GM12878 (cell line): ENCODE measurements at regions not wholly inside any gene's neighbourhood (a gene's known extent, or its start where the extent isn't known, plus 50 kb on each side); places are given as distances from the start of the nearest gene placed in this dataset.

Experiments used
- ATAC-seq: fragments of 200-7000 bp; cut with Tn5 transposase; 3 replicates; pipeline ENCODE4 v1.9.1; 2020; ENCODE audit warnings: mild to moderate bottlenecking, moderate library complexity
- BruUV-seq: library from RNA; stranded (reverse); fragments of 400-500 nt; replicated peaks from 2 replicates; lab custom pipeline; 2021; lab: Mats Ljungman, UMichigan
- CTCF ChIA-PET: fragments of 300-600 bp; sonication (Branson Sonifier 250); formaldehyde crosslinking; extraction: SDS; loops from one replicate; lab custom pipeline; 2021; ENCODE audit warnings: inconsistent platforms; lab: Yijun Ruan, JAX
- POLR2A ChIA-PET: fragments of 350-600 bp; formaldehyde crosslinking; extraction: SDS; loops from one replicate; lab custom pipeline; 2021; ENCODE audit warnings: inconsistent platforms; lab: Charles Lee
- RAD21 ChIA-PET: fragments of 300-600 bp; sonication (Branson Sonifier 250); formaldehyde crosslinking; loops from one replicate; lab custom pipeline; 2023; ENCODE audit warnings: antibody characterized with exemption; ENCODE audit not compliant: unreplicated experiment; lab: Charles Lee
- SMC1A ChIA-PET: fragments of 300-600 bp; sonication (Branson Sonifier 250); formaldehyde crosslinking; loops from one replicate; lab custom pipeline; 2023; ENCODE audit not compliant: unreplicated experiment, uncharacterized antibody; lab: Charles Lee
- DNase-seq: peaks from one replicate; pipeline ENCODE4 v3.0.0-alpha.2; 2011; ENCODE audit warnings: low read depth, low spot score
- FAIRE-seq: peaks from 3 replicates; lab custom pipeline; 2011; peaks lifted over from hg19 to GRCh38; lab: Jason Lieb, UNC
- H2AFZ ChIP-seq: 2 replicates; pipeline ENCODE4 v1.6.0; 2011; ENCODE audit warnings: low read depth, low read length, control low read depth; ENCODE audit not compliant: control insufficient read depth
- H3K27ac ChIP-seq: 2 replicates; pipeline ENCODE4 v1.5.1; 2011; ENCODE audit warnings: control low read depth; ENCODE audit not compliant: control insufficient read depth, insufficient read depth
- H3K27me3 ChIP-seq, 2 experiments: replicated peaks in 1 of 2; 2 replicates each; pipeline versions ENCODE4 v1.6.0 to v1.6.1; 2011; ENCODE audit warnings: low read length in 1 of 2; ENCODE audit not compliant: control insufficient read depth in 2 of 2, insufficient read depth in 2 of 2
- H3K36me3 ChIP-seq, 2 experiments: 2 replicates each; pipeline ENCODE4 v1.5.1; 2011; ENCODE audit warnings: low read length in 1 of 2; ENCODE audit not compliant: control insufficient read depth in 2 of 2, insufficient read depth in 2 of 2
- H3K4me1 ChIP-seq: 2 replicates; pipeline ENCODE4 v1.6.1; 2011; ENCODE audit warnings: mild to moderate bottlenecking, low read length, moderate library complexity, mixed read lengths; ENCODE audit not compliant: control insufficient read depth, insufficient read depth
- H3K4me2 ChIP-seq: 2 replicates; pipeline ENCODE4 v1.6.0; 2011; ENCODE audit warnings: control low read depth; ENCODE audit not compliant: control insufficient read depth, insufficient read depth
- H3K4me3 ChIP-seq: fragments of 200-600 bp; sonication (generic); 2 replicates; pipeline ENCODE4 v1.5.1; 2016
- H3K79me2 ChIP-seq: 2 replicates; pipeline ENCODE4 v1.6.0; 2011; ENCODE audit warnings: low read length; ENCODE audit not compliant: control insufficient read depth, insufficient read depth
- H3K9ac ChIP-seq: 2 replicates; pipeline ENCODE4 v1.8.0; 2011; ENCODE audit warnings: low read length, control low read depth, mixed read lengths; ENCODE audit not compliant: control insufficient read depth, insufficient read depth
- H3K9me3 ChIP-seq: replicated peaks from 3 replicates; pipeline ENCODE4 v1.5.1; 2011; ENCODE audit warnings: mild to moderate bottlenecking, low read length; ENCODE audit not compliant: control insufficient read depth, insufficient read depth
- H4K20me1 ChIP-seq: 2 replicates; pipeline ENCODE4 v1.6.0; 2011; ENCODE audit not compliant: control insufficient read depth, insufficient read depth
- IKZF1 ChIP-seq: fragments of 450-650 bp; conservative IDR thresholded peaks from 2 replicates; pipeline ENCODE4 v1.6.1; 2017; ENCODE audit warnings: antibody characterized with exemption, mild to moderate bottlenecking
- MTA3 ChIP-seq: IDR thresholded peaks from 2 replicates; pipeline ENCODE4 v1.6.1; 2012; ENCODE audit warnings: low read length, inconsistent platforms, borderline replicate concordance
- NR2C2 ChIP-seq: IDR thresholded peaks from 2 replicates; pipeline ENCODE4 v1.6.1; 2011; ENCODE audit warnings: borderline replicate concordance, low read depth; ENCODE audit not compliant: control insufficient read depth, insufficient read length
- PRDM15 ChIP-seq: fragments of 450-650 bp; formaldehyde crosslinking; IDR thresholded peaks from 2 replicates; pipeline ENCODE4 v1.4.0; 2020; ENCODE audit warnings: mild to moderate bottlenecking, moderate library complexity
- RAD51 ChIP-seq: fragments of 450-650 bp; IDR thresholded peaks from 2 replicates; pipeline ENCODE4 v1.6.1; 2016; ENCODE audit warnings: moderate library complexity, mild to moderate bottlenecking, inconsistent platforms
- REST ChIP-seq: IDR thresholded peaks from 2 replicates; pipeline ENCODE4 v1.6.1; 2012; ENCODE audit warnings: mild to moderate bottlenecking, low read depth, low read length
- ZBTB33 ChIP-seq: fragments of 450-650 bp; IDR thresholded peaks from 2 replicates; pipeline ENCODE4 v1.6.1; 2017; ENCODE audit warnings: mild to moderate bottlenecking
- WGBS: methylation state at CpG from one replicate; pipeline ENCODE4 v1.1.6; 2016; ENCODE audit warnings: low lambda C conversion rate; ENCODE audit not compliant: insufficient replicate concordance, insufficient coverage; ENCODE audit errors: missing lambda C conversion rate; 5-methylcytosine and 5-hydroxymethylcytosine counted together
- in situ Hi-C: fragments of 300-500 bp; cut with MboI; formaldehyde crosslinking; loops from 9 replicates; pipeline ENCODE4 v1.14.3; 2018; ENCODE audit warnings: mixed read lengths
- intact Hi-C: fragments of 100-400 bp; cut with micrococcal nuclease; formaldehyde crosslinking; loops from one replicate; pipeline ENCODE4 v1.14.2; 2022; ENCODE audit not compliant: unreplicated experiment

GRCh38 chr6:138008791-138009190 is 98.4 kb downstream of the PERP start:
- DNase-seq = no peak
- no peaks in the 10 kb centered on the region for H3K27me3 ChIP-seq
- no peak for ATAC-seq
- no peak for TF ChIP-seq RAD51
- no peak for TF ChIP-seq REST
- TF ChIP-seq ZBTB33 = no peak
- TF ChIP-seq PRDM15 = no peak
- TF ChIP-seq NR2C2 = no peak
- no peak for TF ChIP-seq MTA3
- no peak for TF ChIP-seq IKZF1
- no peak overlapping the region for H3K27ac ChIP-seq
- H3K79me2 ChIP-seq = no peaks in the 10 kb centered on the region
- no peaks in the 10 kb centered on the region for H4K20me1 ChIP-seq
- no peak overlapping the region for H3K9ac ChIP-seq
- H3K36me3 ChIP-seq = no peaks in the 10 kb centered on the region
- RAD21 ChIA-PET = interaction anchor here (0.6 to 10.0 kb wide), 6 partner anchors 59 to 304 kb away, joined by 3 to 151 read pairs (median 4); no protein-coding TSS in a partner anchor
- H3K4me1 ChIP-seq = no peaks in the 10 kb centered on the region
- H3K4me3 ChIP-seq = no peak overlapping the region
- H3K9me3 ChIP-seq = no peaks in the 10 kb centered on the region
- intact Hi-C loops = no loop called here
- SMC1A ChIA-PET = interaction anchor here (1.1 to 11.4 kb wide), 4 partner anchors 9 to 304 kb away, joined by 5 to 199 read pairs (median 56); no protein-coding TSS in a partner anchor
- in situ Hi-C loops = loop anchor here (10.0 kb wide), 1 partner anchor 304 kb away; no protein-coding TSS in a partner anchor
- WGBS = 98% methylated on average over 3 of the region's 3 CpGs
- CTCF ChIA-PET = interaction anchor here (0.9 to 11.1 kb wide), 13 partner anchors 8 to 348 kb away, joined by 3 to 296 read pairs (median 12); partner anchors contain the start of gene TNFAIP3
- no peak overlapping the region for H3K4me2 ChIP-seq
- POLR2A ChIA-PET = no interaction called here
- no peak overlapping the region for H2AFZ ChIP-seq
- FAIRE-seq = no peak
- no TSS peak for BruUV-seq
